Stimulated activated CD4-positive, alpha-beta T cell treated with anti-CD3 and anti-CD28 coated beads, Interleukin-2, amount 100 ng/mL, for 4 hours (primary cell): ENCODE measurements at regions not wholly inside any gene's neighbourhood (a gene's known extent, or its start where the extent isn't known, plus 50 kb on each side); places are given as distances from the start of the nearest gene placed in this dataset.
"Not testable (repeated sequence)": the region's sequence is repeated elsewhere in the genome, so short reads cannot be mapped to it uniquely, and the experiment has no call there.

Source experiments
- DNase-seq: peaks from one replicate; pipeline ENCODE4 v3.0.0-alpha.2; 2020; ENCODE audit warnings: low read depth

DNA sequence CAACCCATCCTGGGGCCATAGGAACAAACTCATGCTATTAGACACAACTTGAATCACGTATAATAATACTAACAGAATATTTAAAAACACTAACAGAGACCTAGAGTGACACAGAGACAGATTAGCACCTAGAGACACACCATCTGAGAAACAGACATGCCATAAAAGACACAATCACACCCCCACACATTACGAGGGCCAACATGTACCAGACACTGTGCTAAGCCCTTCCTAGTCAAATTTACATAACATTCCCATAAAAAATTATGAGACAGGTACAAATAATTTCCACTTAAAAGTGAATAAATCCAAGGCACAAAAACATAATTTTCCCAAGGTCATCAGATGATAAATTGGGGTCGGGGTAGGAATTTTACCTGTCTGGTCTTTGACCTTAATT, 141.1 kb upstream of the PRSS16 start:
- no peak for DNase-seq

DNA sequence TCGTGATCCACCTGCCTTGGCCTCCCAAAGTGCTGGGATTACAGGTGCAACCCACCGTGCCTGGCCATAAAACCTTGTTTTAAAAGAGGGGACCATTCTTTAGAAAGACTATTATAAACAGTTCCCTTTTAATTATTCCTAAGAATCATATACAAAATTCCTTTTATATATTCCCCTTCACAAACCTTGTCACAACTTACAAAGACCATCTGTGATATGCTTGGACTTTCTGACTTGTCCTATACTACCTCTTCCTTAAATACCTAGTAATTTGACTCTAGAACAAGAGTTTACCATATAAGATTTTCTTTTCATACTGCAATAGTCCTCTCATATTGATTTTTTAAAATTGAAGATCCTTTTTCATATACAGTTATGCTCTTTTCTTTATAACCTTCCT, 135.8 kb upstream of the PRSS16 start:
- no peak for DNase-seq

- DNase-seq, result no peak
Measured at GRCh38 chr6:27112974-27113373, 134.5 kb upstream of the PRSS16 start.

DNA sequence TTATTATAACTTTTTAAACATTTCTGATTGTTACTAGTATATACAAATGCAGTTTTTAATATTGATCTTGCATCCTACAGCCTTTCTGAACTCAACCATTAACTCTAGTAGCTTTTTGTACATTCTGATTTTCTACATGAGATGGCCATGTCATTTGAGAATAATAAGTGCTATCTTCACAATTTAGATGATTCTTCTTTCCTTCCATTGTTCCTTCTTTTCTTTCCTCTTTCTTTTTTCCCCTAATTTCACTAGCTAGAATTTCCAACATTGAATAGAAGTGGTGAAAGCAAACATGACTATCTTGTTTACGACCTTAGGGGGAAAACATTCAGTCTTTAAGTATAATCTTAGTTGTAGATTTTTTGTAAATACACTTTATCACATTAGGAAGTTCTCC, 128.2 kb upstream of the PRSS16 start:
- no peak for DNase-seq

- DNase-seq, result no peak
Measured at GRCh38 chr6:27119761-27120160, 127.7 kb upstream of the PRSS16 start.

- DNase-seq, result no peak
Measured at GRCh38 chr6:27121640-27122039, 125.9 kb upstream of the PRSS16 start.

- no peak for DNase-seq
Measured at GRCh38 chr6:27124252-27124657, 123.2 kb upstream of the PRSS16 start.

DNA sequence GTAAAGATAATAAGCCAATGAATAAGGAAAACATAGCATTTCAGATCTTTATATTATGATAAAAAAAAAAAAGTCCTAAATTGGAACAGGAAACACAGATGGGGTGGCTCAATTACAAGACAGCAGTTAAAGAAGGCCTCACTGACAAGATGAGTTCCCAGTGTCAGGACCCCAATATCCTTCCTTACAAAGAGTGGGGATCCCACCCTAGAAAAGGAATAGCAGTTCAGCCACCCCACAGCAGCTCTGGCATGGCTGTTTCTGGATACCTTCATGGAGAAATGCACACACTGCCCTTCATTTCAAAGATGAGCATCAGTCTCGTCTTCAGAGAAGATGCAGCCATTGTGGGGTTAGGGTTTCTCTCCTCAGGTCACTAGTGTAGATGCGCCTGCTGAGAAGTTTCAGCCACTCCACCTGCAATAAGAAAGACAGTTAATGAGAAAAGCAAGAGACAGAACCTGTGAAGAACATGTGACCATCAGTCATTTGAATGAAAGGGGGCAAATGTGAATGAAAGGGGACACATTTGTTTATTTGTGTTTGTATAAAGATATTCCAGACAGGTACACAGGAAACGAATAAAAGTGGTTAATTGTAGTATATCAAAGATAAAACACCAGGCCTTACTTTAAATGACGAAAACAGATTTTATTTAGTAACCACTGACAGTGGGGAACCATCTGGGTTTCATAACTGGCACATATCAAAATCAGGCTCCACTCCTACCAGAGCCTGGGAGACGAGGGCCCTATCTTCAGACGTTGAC, 121.3 kb upstream of the PRSS16 start:
- DNase-seq, result no peak

DNA sequence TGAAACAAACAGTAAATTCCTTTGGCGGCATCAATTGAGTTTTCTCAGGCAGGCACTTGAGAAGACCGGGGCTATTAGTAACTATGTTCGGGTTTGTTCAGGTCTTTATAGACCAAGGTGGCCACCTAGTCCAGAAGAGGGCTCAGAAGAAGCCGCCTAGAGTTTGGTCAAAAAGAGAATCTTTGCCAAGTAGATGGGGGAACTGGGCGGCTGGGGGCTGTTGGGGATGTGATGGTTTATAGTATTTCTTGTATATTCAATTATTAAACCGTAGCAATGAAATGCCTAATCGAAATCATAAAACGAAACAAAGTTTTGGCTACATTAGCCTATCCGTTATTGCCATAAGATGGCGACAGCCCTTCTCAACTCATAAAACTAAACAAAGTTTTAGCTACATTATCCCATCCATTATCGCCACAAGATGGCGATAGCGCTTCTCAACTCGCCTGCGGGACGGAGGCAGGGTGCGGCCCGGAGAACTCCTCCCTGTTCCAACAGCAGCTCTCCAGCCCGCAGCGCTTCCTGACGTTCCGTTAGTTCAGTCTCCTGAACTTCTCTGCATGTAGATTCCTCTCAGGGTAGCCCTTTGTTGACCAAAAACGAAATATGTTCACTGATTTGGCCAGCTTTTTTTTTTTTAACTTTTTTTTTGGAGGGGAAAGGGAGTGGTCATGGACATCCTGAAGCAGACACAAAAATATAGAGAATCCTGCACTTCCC, 120.5 kb upstream of the PRSS16 start:
- peak; percentile 80 for DNase-seq

DNA sequence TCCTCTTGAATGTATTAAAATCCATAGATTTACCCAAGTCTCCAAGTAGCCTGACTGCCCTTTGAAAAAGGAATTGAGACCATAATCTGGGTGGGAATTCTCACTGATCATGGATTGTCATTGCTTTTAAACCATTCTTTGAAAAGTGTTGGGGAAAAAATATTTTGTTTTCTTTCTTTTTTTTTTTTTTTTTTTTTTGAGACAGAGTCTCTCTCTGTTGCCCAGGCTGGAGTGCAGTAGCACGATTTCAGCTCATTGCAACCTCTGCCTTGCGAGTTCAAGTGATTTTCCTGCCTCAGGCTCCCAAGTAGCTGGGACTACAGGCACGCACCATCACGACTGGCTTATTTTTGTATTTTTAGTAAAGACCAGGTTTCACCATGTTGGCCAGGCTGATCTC, 119.6 kb upstream of the PRSS16 start:
- DNase-seq, result not testable (repeated sequence)

DNA sequence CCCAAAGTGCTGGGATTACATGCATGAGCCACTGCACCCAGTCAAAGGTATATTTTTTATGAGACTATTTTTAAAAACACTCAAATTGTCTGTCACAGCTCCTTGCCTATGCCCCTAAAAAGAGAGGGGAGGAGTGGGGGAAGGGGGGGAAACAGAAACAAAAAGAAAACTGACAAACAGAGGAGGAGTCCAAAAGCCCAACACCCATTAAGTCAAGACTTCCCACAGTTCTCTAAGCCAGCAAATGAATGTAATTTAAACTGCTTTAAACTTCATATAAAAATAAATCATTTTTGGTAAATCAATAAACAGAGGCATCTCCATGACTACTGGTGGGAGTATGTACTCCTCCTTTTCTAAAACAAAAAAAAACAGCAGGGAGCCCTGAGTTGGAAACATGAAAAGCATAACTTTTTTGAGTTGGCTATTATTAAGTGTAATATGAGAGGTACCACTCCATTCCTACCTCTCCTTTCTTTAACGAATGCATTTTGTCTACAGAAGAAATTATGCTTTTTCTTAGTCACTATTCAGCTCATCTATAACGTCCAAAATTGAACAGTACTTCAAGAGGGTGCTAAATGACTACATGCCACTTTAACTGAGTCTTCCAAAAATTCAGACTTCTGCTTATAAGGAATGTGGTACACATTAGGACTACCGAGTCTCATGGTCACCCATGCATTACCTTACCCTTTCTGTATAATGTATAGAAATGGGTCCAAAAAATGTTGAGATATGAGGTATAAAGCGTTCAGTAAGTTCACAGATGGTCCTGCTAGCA, 119.0 kb upstream of the PRSS16 start:
- DNase-seq, result no peak

- DNase-seq, result no peak
Measured at GRCh38 chr6:27129095-27129815, 118.2 kb upstream of the PRSS16 start.

GRCh38 chr6:27129917-27130316, 117.6 kb upstream of the PRSS16 start:
- no peak for DNase-seq

- no peak for DNase-seq
Measured at GRCh38 chr6:27130668-27131428, 116.7 kb upstream of the PRSS16 start.

DNA sequence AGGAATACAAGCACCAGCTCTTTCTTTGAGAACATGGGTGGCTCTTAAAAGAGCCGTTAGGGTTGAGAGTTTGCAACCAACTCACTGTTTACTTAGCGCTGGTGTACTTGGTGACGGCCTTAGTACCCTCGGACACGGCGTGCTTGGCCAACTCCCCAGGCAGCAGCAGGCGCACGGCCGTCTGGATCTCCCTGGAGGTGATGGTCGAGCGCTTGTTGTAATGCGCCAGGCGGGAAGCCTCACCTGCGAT, 115.3 kb upstream of the PRSS16 start:
- not testable (repeated sequence) for DNase-seq

DNA sequence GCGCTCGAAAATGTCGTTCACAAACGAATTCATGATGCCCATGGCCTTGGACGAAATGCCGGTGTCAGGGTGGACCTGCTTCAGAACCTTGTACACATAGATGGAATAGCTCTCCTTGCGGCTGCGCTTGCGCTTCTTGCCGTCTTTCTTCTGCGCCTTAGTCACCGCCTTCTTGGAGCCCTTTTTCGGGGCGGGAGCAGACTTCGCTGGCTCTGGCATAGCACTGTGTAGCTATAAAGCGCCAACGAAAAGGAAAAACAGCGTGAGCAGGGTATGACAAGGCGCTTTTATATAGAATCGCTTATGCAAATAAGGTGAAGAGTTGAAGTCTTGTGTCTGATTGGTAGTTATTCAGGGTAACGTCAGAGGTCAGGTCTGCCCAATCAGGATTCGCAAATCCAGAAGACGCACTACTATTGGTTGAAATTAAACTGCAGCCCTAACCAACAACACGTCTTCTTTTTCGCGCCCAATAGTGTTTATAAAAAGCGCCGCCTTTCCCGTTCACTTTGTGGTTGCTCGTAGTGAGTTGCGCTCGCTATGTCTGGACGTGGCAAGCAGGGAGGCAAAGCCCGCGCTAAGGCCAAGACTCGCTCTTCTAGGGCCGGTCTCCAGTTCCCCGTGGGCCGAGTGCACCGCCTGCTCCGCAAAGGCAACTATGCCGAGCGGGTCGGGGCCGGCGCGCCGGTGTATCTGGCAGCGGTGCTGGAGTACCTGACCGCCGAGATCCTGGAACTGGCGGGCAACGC, 114.8 kb upstream of the PRSS16 start:
- peak; percentile 85 for DNase-seq

- DNase-seq, result no peak
Measured at GRCh38 chr6:27133281-27134227, 113.9 kb upstream of the PRSS16 start.

- no peak for DNase-seq
Measured at GRCh38 chr6:27135087-27135657, 112.3 kb upstream of the PRSS16 start.

DNA sequence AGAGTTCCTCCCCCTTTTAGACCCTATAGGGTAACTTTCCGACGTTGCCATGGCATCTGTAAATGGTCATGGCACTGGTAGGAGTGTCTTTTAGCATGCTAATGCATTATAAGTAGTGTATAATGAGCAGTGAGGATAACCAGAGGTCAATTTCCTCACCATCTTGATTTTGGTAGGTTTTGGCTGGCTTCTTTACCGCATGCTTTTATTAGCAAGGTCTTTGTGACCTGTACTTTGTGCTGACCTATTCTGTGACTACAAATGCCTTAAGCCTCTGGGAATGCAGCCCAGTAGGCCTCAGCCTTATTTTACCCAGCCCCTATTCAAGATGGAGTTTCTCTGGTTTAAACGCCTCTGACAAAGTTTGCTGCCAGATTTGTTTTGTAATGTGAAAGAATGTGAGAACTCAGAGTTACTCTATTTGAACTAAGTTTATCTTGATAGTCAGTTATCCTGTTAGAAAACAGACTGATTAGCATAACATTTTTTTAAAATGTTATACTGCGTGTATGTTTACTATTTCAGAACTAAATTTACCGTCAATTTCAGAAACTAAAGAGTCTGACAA, 111.3 kb upstream of the PRSS16 start:
- no peak for DNase-seq
